ENCODE measurements at regions not wholly inside any gene's neighbourhood (a gene's known extent, or its start where the extent isn't known, plus 50 kb on each side); places are given as distances from the start of the nearest gene placed in this dataset.

- no peak for TF ChIP-seq CTCF (IDR thresholded peaks at IDR 0.05)
- TF ChIP-seq POLR2AphosphoS5 (IDR thresholded peaks at IDR 0.05), result no peak
- no peak for TF ChIP-seq POLR2A (IDR thresholded peaks at IDR 0.05; ENCODE audit: low read depth)
- TF ChIP-seq EP300 (IDR thresholded peaks at IDR 0.05), result no peak
Measured at GRCh38 chr14:42854061-42854460, 1247.4 kb downstream of the LRFN5 start.
